ENCODE measurements at regions not wholly inside any gene's neighbourhood (a gene's known extent, or its start where the extent isn't known, plus 50 kb on each side); places are given as distances from the start of the nearest gene placed in this dataset.

GRCh38 chr5:158117467-158118160, 258.7 kb upstream of the CLINT1 start:
- DNase-seq (ENCODE audit: low read depth): no peak

- no peak for DNase-seq (ENCODE audit: low read depth)
Observed at GRCh38 chr5:158116965-158117364, 258.0 kb upstream of the CLINT1 start.

- DNase-seq (ENCODE audit: low read depth): no peak
Observed at GRCh38 chr5:158115468-158115867, 256.5 kb upstream of the CLINT1 start.

- no peak for DNase-seq (ENCODE audit: low read depth)
Observed at GRCh38 chr5:158108177-158108576, 249.2 kb upstream of the CLINT1 start.

GRCh38 chr5:158100373-158100888, 241.5 kb upstream of the CLINT1 start:
- DNase-seq (ENCODE audit: low read depth): no peak

- DNase-seq (ENCODE audit: low read depth): no peak
Observed at GRCh38 chr5:158099571-158100105, 240.7 kb upstream of the CLINT1 start.

- no peak for DNase-seq (ENCODE audit: low read depth)
Observed at GRCh38 chr5:158096835-158097234, 237.9 kb upstream of the CLINT1 start.

- DNase-seq (ENCODE audit: low read depth): no peak
Observed at GRCh38 chr5:158086856-158087255, 227.9 kb upstream of the CLINT1 start.

- no peak for DNase-seq (ENCODE audit: low read depth)
Observed at GRCh38 chr5:158084292-158084691, 225.3 kb upstream of the CLINT1 start.

- no peak for DNase-seq (ENCODE audit: low read depth)
Observed at GRCh38 chr5:158082696-158083287, 223.8 kb upstream of the CLINT1 start.

GRCh38 chr5:158080112-158080511, 221.2 kb upstream of the CLINT1 start:
- no peak for DNase-seq (ENCODE audit: low read depth)

GRCh38 chr5:158079097-158079496, 220.2 kb upstream of the CLINT1 start:
- DNase-seq (ENCODE audit: low read depth): no peak

- DNase-seq (ENCODE audit: low read depth): peak; percentile 38
Observed at GRCh38 chr5:158074992-158075769, 216.2 kb upstream of the CLINT1 start.

- DNase-seq (ENCODE audit: low read depth): no peak
Observed at GRCh38 chr5:158074597-158074991, 215.6 kb upstream of the CLINT1 start.

- DNase-seq (ENCODE audit: low read depth): no peak
Observed at GRCh38 chr5:158070859-158071258, 211.9 kb upstream of the CLINT1 start.

GRCh38 chr5:158069838-158070237, 210.9 kb upstream of the CLINT1 start:
- no peak for DNase-seq (ENCODE audit: low read depth)

GRCh38 chr5:158068964-158069363, 210.0 kb upstream of the CLINT1 start:
- DNase-seq (ENCODE audit: low read depth): no peak

GRCh38 chr5:158066076-158066475, 207.1 kb upstream of the CLINT1 start:
- DNase-seq (ENCODE audit: low read depth): no peak

- no peak for DNase-seq (ENCODE audit: low read depth)
Observed at GRCh38 chr5:158064334-158065123, 205.6 kb upstream of the CLINT1 start.

GRCh38 chr5:158063052-158063451, 204.1 kb upstream of the CLINT1 start:
- DNase-seq (ENCODE audit: low read depth): no peak

GRCh38 chr5:158061451-158061850, 202.5 kb upstream of the CLINT1 start:
- DNase-seq (ENCODE audit: low read depth): no peak

- DNase-seq (ENCODE audit: low read depth): no peak
Observed at GRCh38 chr5:158060212-158060611, 201.3 kb upstream of the CLINT1 start.

All from activated T-cell treated with anti-CD3 and anti-CD28 coated beads for 48 hours (primary cell).